Small intestine (tissue), 7 donors: ENCODE measurements at regions not wholly inside any gene's neighbourhood (a gene's known extent, or its start where the extent isn't known, plus 50 kb on each side); places are given as distances from the start of the nearest gene placed in this dataset.
"Not testable (repeated sequence)": the region's sequence is repeated elsewhere in the genome, so short reads cannot be mapped to it uniquely, and the experiment has no call there.

ENCODE experiments used
- DNase-seq, 2 donors: peaks; one replicate each; pipeline versions ENCODE4 v3.0.0 to v3.0.0-alpha.2; 2013
- FAIRE-seq: peaks from 2 replicates; lab custom pipeline; 2012; peaks lifted over from hg19 to GRCh38; lab: Jason Lieb, UNC
- H3K27ac ChIP-seq, 3 donors: one replicate each; pipeline ENCODE4 v1.5.1; 2013; ENCODE audit warnings: low read length in 2 of 3, mild to moderate bottlenecking in 2 of 3, control low read depth in 1 of 3, inconsistent platforms in 1 of 3, low read depth in 1 of 3, moderate library complexity in 1 of 3
- H3K27me3 ChIP-seq, 3 donors: one replicate each; pipeline ENCODE4 v1.6.1; 2013; ENCODE audit warnings: low read length in 3 of 3, inconsistent platforms in 1 of 3; ENCODE audit not compliant: control insufficient read depth in 3 of 3, insufficient read depth in 3 of 3
- H3K36me3 ChIP-seq, 3 donors: one replicate each; pipeline ENCODE4 v1.6.1; 2013; ENCODE audit warnings: low read length in 3 of 3, inconsistent platforms in 1 of 3, low read depth in 1 of 3, mild to moderate bottlenecking in 1 of 3, moderate library complexity in 1 of 3; ENCODE audit not compliant: control insufficient read depth in 3 of 3, insufficient read depth in 2 of 3
- H3K4me1 ChIP-seq, 3 donors: one replicate each; pipeline ENCODE4 v1.6.1; 2013; ENCODE audit warnings: low read length in 2 of 3, inconsistent platforms in 1 of 3, low read depth in 1 of 3, mild to moderate bottlenecking in 1 of 3, moderate library complexity in 1 of 3; ENCODE audit not compliant: control insufficient read depth in 3 of 3, insufficient read depth in 2 of 3
- H3K4me3 ChIP-seq, 3 donors: one replicate each; pipeline ENCODE4 v1.5.1; 2013; ENCODE audit warnings: low read length in 3 of 3, control low read depth in 1 of 3, inconsistent platforms in 1 of 3, low read depth in 1 of 3, mild to moderate bottlenecking in 1 of 3, moderate library complexity in 1 of 3
- H3K9me3 ChIP-seq, 2 donors: one replicate each; pipeline ENCODE4 v1.6.1; 2013; ENCODE audit warnings: low read depth in 1 of 2, low read length in 1 of 2; ENCODE audit not compliant: control insufficient read depth in 2 of 2, insufficient read depth in 1 of 2
- WGBS, 3 donors: extraction: QIAGEN DNeasy Blood & Tissue Kit; methylation state at CpG; one replicate each; pipeline ENCODE4 v1.1.7; 2013; 5-methylcytosine and 5-hydroxymethylcytosine counted together
- donor health status: healthy with polysubstance abuse.
- donor health status: control.
- donor health status: control.
- donor health status: Bipolar disorder and iron deficiency.
- donor health status: healthy.

DNA sequence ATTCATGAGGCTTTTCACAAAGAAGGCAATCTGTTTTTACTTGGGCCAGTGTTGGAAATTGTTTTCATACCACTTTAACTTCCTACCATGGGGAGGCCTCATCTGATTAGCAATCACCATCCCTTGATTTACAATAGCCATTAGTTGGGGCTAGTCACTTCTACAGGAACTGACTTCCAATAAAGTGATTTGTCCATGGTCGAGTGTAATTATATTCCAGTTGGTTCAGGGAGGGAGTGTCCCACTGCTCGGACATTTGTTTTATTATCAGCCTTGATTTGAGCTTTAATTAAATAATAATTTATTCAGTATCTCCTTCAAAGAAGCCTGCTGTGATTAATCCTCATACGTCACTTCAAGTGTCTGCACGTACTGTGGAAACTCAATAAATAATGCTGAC, 233.9 kb upstream of the CNTNAP5 start:
- H3K27ac ChIP-seq: no peak overlapping the region
- FAIRE-seq: no peak
- no peak for DNase-seq
- no peaks in the 10 kb centered on the region for H3K9me3 ChIP-seq
- no peaks in the 10 kb centered on the region for H3K4me1 ChIP-seq
- no peak overlapping the region for H3K4me3 ChIP-seq
- WGBS, 3 donors: 57 to 70% (median 65%) methylated on average over 4 of the region's 4 CpGs
- no peaks in the 10 kb centered on the region for H3K36me3 ChIP-seq
- no peaks in the 10 kb centered on the region for H3K27me3 ChIP-seq

DNA sequence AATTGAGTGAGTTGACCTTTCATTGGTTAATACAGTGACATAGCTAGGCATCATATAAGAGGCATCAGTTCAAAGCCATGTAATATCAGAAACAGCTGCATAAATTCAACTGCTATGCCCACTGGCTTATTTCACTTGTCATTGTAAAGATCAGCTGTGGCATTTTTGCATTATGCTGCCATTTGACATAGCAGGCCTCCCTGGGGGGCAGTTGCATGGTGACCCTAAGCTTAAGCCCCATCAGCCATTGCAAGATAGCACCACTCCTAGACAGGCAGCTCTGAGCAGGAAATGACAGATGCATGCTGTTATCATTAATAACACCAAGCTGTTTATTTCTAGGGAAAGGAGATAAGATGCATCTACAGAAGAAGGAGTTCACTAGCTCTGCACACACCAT, 233.4 kb upstream of the CNTNAP5 start:
- Histone ChIP-seq H3K4me1 (no peaks in the 10 kb centered on the region), H3K36me3 (no peaks in the 10 kb centered on the region), H3K27ac (no peak overlapping the region), H3K9me3 (no peaks in the 10 kb centered on the region), H3K27me3 (no peaks in the 10 kb centered on the region), H3K4me3 (no peak overlapping the region)
- no peak for FAIRE-seq
- DNase-seq: no peak

GRCh38 chr2:123804126-123804525, 221.0 kb upstream of the CNTNAP5 start:
- WGBS, 3 donors: 78 to 85% (median 82%) methylated on average over 6 of the region's 6 CpGs
- not testable (repeated sequence) for H3K27me3 ChIP-seq, H3K36me3 ChIP-seq, DNase-seq, H3K27ac ChIP-seq, H3K4me3 ChIP-seq, FAIRE-seq, H3K4me1 ChIP-seq
- peaks cover 3 to 30% of the 10 kb centered on the region in 2 donors for H3K9me3 ChIP-seq

GRCh38 chr2:123805746-123806145, 219.3 kb upstream of the CNTNAP5 start:
- WGBS, 3 donors: 67 to 79% (median 67%) methylated on average over 3 of the region's 3 CpGs
- not testable (repeated sequence) for H3K36me3 ChIP-seq, FAIRE-seq

DNA sequence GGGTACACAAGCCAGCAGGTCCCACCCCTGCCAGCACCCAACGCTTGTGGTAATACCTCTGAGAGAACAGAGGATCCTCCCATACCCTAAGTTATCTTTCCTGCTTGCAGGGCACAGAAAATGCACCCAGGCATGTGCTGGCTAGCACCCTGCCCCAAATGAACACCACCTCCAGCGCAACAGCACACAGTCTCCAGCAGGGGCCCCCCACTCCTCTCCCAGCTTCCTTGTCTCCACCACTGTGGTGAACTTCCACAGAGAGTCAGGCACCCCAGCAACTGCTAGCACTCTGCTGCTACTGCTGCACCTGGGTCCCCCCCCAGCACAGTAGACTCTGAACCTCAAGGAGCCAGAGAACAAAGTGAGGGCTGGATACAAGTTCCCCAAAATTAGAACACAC, 216.8 kb upstream of the CNTNAP5 start:
- Histone ChIP-seq H3K27ac (no peak overlapping the region), H3K4me3 (no peak overlapping the region), H3K36me3 (no peaks in the 10 kb centered on the region), H3K4me1 (no peaks in the 10 kb centered on the region), H3K9me3 (peaks cover 3 to 33% of the 10 kb centered on the region in 2 donors), H3K27me3 (no peaks in the 10 kb centered on the region)
- FAIRE-seq (no peak), DNase-seq (no peak)
- 64 to 86% (median 84%) methylated on average over 2 of the region's 2 CpGs for WGBS, 3 donors

More at GRCh38 chr2:123805746-123806145, 219.3 kb upstream of the CNTNAP5 start:
- H3K27ac ChIP-seq, H3K4me3 ChIP-seq, H3K4me1 ChIP-seq, H3K27me3 ChIP-seq, DNase-seq: not testable (repeated sequence)
- peaks cover 3 to 30% of the 10 kb centered on the region in 2 donors for H3K9me3 ChIP-seq

DNA sequence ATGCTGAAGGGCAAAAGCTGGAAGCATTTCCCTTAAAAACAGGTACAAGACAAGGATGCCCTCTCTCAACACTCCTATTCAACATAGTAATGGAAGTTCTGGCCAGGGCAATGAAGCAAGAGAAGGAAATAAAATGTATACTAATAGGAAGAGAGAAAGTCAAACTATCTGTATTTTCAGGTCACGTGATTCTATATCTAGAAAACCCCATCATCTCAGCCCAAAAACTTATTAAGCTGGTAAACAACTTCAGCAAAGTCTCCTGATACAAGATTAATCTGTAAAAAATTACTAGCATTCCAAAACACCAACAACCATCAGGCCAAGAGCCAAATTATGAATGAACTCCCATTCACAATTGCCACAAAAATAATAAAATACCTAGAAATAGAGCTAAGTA, 213.2 kb upstream of the CNTNAP5 start:
- no peaks in the 10 kb centered on the region for H3K36me3 ChIP-seq
- H3K4me3 ChIP-seq: no peak overlapping the region
- peaks cover 3 to 18% of the 10 kb centered on the region in 2 donors for H3K9me3 ChIP-seq
- DNase-seq (no peak), FAIRE-seq (no peak)
- no peaks in the 10 kb centered on the region for H3K27me3 ChIP-seq
- H3K27ac ChIP-seq: no peak overlapping the region
- WGBS, 3 donors: 53 to 69% (median 63%) methylated on average over 1 of the region's 1 CpG
- no peaks in the 10 kb centered on the region for H3K4me1 ChIP-seq

GRCh38 chr2:123816203-123816602, 208.9 kb upstream of the CNTNAP5 start:
- FAIRE-seq: no peak
- Histone ChIP-seq H3K4me1 (no peaks in the 10 kb centered on the region), H3K9me3 (peaks cover 0 to 4% of the 10 kb centered on the region in 2 donors), H3K27me3 (no peaks in the 10 kb centered on the region), H3K4me3 (no peak overlapping the region), H3K27ac (no peak overlapping the region), H3K36me3 (no peaks in the 10 kb centered on the region)
- WGBS, 3 donors: 37 to 61% (median 40%) methylated on average over 1 of the region's 1 CpG
- DNase-seq: no peak

GRCh38 chr2:123816928-123817327, 208.2 kb upstream of the CNTNAP5 start:
- Histone ChIP-seq H3K27me3 (no peaks in the 10 kb centered on the region), H3K9me3 (peaks cover 0 to 2% of the 10 kb centered on the region in 2 donors), H3K4me1 (no peaks in the 10 kb centered on the region), H3K36me3 (no peaks in the 10 kb centered on the region), H3K27ac (no peak overlapping the region), H3K4me3 (no peak overlapping the region)
- DNase-seq: no peak
- FAIRE-seq: no peak

DNA sequence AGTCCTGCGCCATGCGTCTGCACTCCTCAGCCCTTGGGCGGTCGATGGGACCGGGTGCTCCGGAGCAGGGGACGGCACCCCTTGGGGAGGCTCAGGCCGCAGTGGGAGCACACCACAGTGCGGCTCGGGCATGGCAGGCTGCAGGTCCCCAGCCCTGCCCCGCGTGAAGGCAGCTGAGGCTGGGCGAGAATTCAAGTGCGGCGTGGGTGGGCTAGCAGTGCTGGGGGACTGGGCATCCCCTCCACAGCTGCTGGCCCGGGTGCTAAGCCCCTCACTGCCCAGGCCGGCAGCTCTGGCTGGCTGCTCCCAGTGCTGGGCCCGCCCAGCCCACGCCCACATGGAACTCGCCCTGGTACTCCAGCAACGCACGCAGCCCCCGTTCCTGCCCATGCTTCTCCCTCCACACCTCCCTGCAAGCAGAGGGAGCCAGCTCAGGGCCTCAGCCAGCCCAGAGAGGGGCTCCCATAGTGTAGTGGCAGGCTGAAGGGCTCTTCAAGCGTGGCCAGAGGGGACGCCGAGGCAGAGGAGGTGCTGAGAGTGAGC, 198.3 kb upstream of the CNTNAP5 start:
- H3K9me3 ChIP-seq: peaks cover 1 to 18% of the 10 kb centered on the region in 2 donors
- H3K27ac ChIP-seq: no peak overlapping the region
- no peaks in the 10 kb centered on the region for H3K4me1 ChIP-seq
- FAIRE-seq (no peak), DNase-seq (no peak)
- no peaks in the 10 kb centered on the region for H3K36me3 ChIP-seq
- H3K4me3 ChIP-seq: no peak overlapping the region
- H3K27me3 ChIP-seq: no peaks in the 10 kb centered on the region
- 95 to 96% (median 96%) methylated on average over 26 of the region's 26 CpGs for WGBS, 3 donors
